ENCODE measurements at regions not wholly inside any gene's neighbourhood (a gene's known extent, or its start where the extent isn't known, plus 50 kb on each side); places are given as distances from the start of the nearest gene placed in this dataset.
"Not testable (repeated sequence)": the region's sequence is repeated elsewhere in the genome, so short reads cannot be mapped to it uniquely, and the experiment has no call there.

GRCh38 chr14:44453433-44454171 is 53.5 kb downstream of the FSCB start:
- H4K91ac ChIP-seq (ENCODE audit: low read depth, low read length): no peak overlapping the region

DNA sequence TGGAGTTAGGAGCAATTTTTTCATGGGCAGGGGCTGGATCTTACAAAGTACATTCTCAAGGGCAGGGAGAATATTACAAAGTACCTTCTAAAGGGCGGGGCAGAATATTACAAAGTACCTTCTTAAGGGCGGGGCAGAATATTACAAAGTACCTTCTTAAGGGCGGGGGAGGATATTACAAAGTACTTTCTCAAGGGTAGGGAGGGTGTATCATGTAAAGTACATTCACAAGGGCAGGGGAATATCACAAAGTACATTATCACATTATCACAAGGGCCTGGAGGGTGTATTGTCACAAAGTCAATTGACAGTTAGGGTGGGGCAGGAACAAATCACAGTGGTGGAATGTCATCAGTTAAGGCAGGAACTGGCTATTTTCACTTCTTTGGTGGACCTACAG is 56.9 kb downstream of the FSCB start:
- not testable (repeated sequence) for H3K14ac ChIP-seq (ENCODE audit: low read length); H3K4me3 ChIP-seq (ENCODE audit: low read depth, low read length); H4K12ac ChIP-seq (ENCODE audit: low read depth, low read length); H4K8ac ChIP-seq (ENCODE audit: low read depth, low read length); H2AK5ac ChIP-seq (ENCODE audit: low read length); H3K23ac ChIP-seq (ENCODE audit: low read length); H3K4ac ChIP-seq (ENCODE audit: low read depth, low read length); H4K91ac ChIP-seq (ENCODE audit: low read depth, low read length); H2AFZ ChIP-seq (ENCODE audit: insufficient read depth, low read length, poor library complexity); H3K4me1 ChIP-seq (ENCODE audit: control insufficient read depth in 1 of 2, insufficient read depth in 2 of 2, low read length in 2 of 2); H3K79me2 ChIP-seq (ENCODE audit: control insufficient read depth, insufficient read depth, low read length, poor library complexity); H3K27me3 ChIP-seq (ENCODE audit: insufficient read depth, low read length); H3K36me3 ChIP-seq (ENCODE audit: control insufficient read depth in 1 of 2, insufficient read depth in 2 of 2, low read length in 2 of 2); H3K27ac ChIP-seq (ENCODE audit: low read depth, low read length); H3K18ac ChIP-seq (ENCODE audit: low read length); H3K9me3 ChIP-seq (ENCODE audit: insufficient read depth, low read depth, low read length); H2BK12ac ChIP-seq (ENCODE audit: low read length); H3K4me2 ChIP-seq (ENCODE audit: low read length); H3K9ac ChIP-seq (ENCODE audit: low read length); H2BK5ac ChIP-seq (ENCODE audit: low read depth, low read length, poor library complexity); H2BK120ac ChIP-seq (ENCODE audit: insufficient read depth, low read length, poor library complexity); H3K79me1 ChIP-seq (ENCODE audit: low read length)
- peak in 1 of 2 donors; percentile 1 for DNase-seq
- no CpG with 5 or more reads among the region's 3 CpGs for WGBS (ENCODE audit: extremely low coverage, insufficient coverage, insufficient read length)

More at GRCh38 chr14:44453433-44454171, 53.5 kb downstream of the FSCB start:
- no peak overlapping the region for H3K4me3 ChIP-seq (ENCODE audit: low read depth, low read length)
- no peak overlapping the region for H2AFZ ChIP-seq (ENCODE audit: insufficient read depth, low read length, poor library complexity)
- H3K23ac ChIP-seq (ENCODE audit: low read length): no peak overlapping the region
- no peaks in the 10 kb centered on the region for H3K27me3 ChIP-seq (ENCODE audit: insufficient read depth, low read length)
- WGBS (ENCODE audit: extremely low coverage, insufficient coverage, insufficient read length): no CpG with 5 or more reads among the region's 6 CpGs
- no peak overlapping the region for H3K14ac ChIP-seq (ENCODE audit: low read length)
- H2BK12ac ChIP-seq (ENCODE audit: low read length): no peak overlapping the region
- H3K4me1 ChIP-seq (ENCODE audit: control insufficient read depth in 1 of 2, insufficient read depth in 2 of 2, low read length in 2 of 2): no peaks in the 10 kb centered on the region
- H2BK5ac ChIP-seq (ENCODE audit: low read depth, low read length, poor library complexity): no peak overlapping the region
- H3K18ac ChIP-seq (ENCODE audit: low read length): no peak overlapping the region
- H4K8ac ChIP-seq (ENCODE audit: low read depth, low read length): no peak overlapping the region
- H3K9me3 ChIP-seq (ENCODE audit: insufficient read depth, low read depth, low read length): peaks cover 4% of the 10 kb centered on the region
- H2AK5ac ChIP-seq (ENCODE audit: low read length): no peak overlapping the region
- H3K9ac ChIP-seq (ENCODE audit: low read length): no peak overlapping the region
- H3K4ac ChIP-seq (ENCODE audit: low read depth, low read length): no peak overlapping the region
- no peaks in the 10 kb centered on the region for H3K79me1 ChIP-seq (ENCODE audit: low read length)
- no peak overlapping the region for H3K4me2 ChIP-seq (ENCODE audit: low read length)
- H2BK120ac ChIP-seq (ENCODE audit: insufficient read depth, low read length, poor library complexity): no peak overlapping the region
- H3K79me2 ChIP-seq (ENCODE audit: control insufficient read depth, insufficient read depth, low read length, poor library complexity): no peaks in the 10 kb centered on the region
- no peak for DNase-seq
- H3K36me3 ChIP-seq (ENCODE audit: control insufficient read depth in 1 of 2, insufficient read depth in 2 of 2, low read length in 2 of 2): no peaks in the 10 kb centered on the region
- no peak overlapping the region for H4K12ac ChIP-seq (ENCODE audit: low read depth, low read length)
- no peak overlapping the region for H3K27ac ChIP-seq (ENCODE audit: low read depth, low read length)

DNA sequence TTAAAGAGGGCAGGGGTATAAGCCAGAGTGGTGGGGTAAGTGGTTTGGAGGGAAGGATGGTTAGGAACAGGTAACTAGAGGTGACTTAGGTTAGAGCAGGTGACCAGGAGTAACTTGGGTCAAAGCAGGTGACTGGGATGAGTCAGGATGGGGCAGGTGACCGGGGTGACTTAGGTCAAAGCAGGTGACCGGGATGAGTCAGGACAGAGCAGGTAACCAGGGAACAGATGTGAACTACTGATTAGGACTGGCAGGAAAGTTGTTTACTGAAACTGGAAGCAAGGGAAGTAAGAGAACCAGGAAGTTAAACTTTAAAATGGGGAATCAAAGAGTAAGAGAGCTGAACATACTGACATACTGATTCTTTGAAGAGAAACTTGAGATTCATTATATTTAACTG is 57.4 kb downstream of the FSCB start:
- no peak overlapping the region for H3K14ac ChIP-seq (ENCODE audit: low read length)

GRCh38 chr14:44448951-44449358 is 58.1 kb downstream of the FSCB start:
- WGBS (ENCODE audit: extremely low coverage, insufficient coverage, insufficient read length): no CpG with 5 or more reads among the region's 5 CpGs
- no peak for DNase-seq
- no peak overlapping the region for H3K4me2 ChIP-seq (ENCODE audit: low read length)
- no peak overlapping the region for H3K4me3 ChIP-seq (ENCODE audit: low read depth, low read length)
- no peak overlapping the region for H4K91ac ChIP-seq (ENCODE audit: low read depth, low read length)
- no peak overlapping the region for H3K23ac ChIP-seq (ENCODE audit: low read length)
- H3K79me1 ChIP-seq (ENCODE audit: low read length): no peaks in the 10 kb centered on the region
- no peak overlapping the region for H2BK12ac ChIP-seq (ENCODE audit: low read length)
- H2BK120ac ChIP-seq (ENCODE audit: insufficient read depth, low read length, poor library complexity): no peak overlapping the region
- H3K4me1 ChIP-seq (ENCODE audit: control insufficient read depth in 1 of 2, insufficient read depth in 2 of 2, low read length in 2 of 2): no peaks in the 10 kb centered on the region
- H2BK5ac ChIP-seq (ENCODE audit: low read depth, low read length, poor library complexity): no peak overlapping the region
- H3K27me3 ChIP-seq (ENCODE audit: insufficient read depth, low read length): no peaks in the 10 kb centered on the region
- no peak overlapping the region for H2AFZ ChIP-seq (ENCODE audit: insufficient read depth, low read length, poor library complexity)
- H2AK5ac ChIP-seq (ENCODE audit: low read length): no peak overlapping the region
- no peak overlapping the region for H3K27ac ChIP-seq (ENCODE audit: low read depth, low read length)
- H3K9me3 ChIP-seq (ENCODE audit: insufficient read depth, low read depth, low read length): no peaks in the 10 kb centered on the region
- no peak overlapping the region for H3K9ac ChIP-seq (ENCODE audit: low read length)
- H3K79me2 ChIP-seq (ENCODE audit: control insufficient read depth, insufficient read depth, low read length, poor library complexity): no peaks in the 10 kb centered on the region
- H3K36me3 ChIP-seq (ENCODE audit: control insufficient read depth in 1 of 2, insufficient read depth in 2 of 2, low read length in 2 of 2): no peaks in the 10 kb centered on the region
- H3K14ac ChIP-seq (ENCODE audit: low read length): no peak overlapping the region
- H4K8ac ChIP-seq (ENCODE audit: low read depth, low read length): no peak overlapping the region
- no peak overlapping the region for H4K12ac ChIP-seq (ENCODE audit: low read depth, low read length)
- no peak overlapping the region for H3K4ac ChIP-seq (ENCODE audit: low read depth, low read length)
- H3K18ac ChIP-seq (ENCODE audit: low read length): no peak overlapping the region

More for the DNA sequence above, 57.4 kb downstream of the FSCB start:
- no peak overlapping the region for H3K23ac ChIP-seq (ENCODE audit: low read length)
- H4K91ac ChIP-seq (ENCODE audit: low read depth, low read length): no peak overlapping the region
- no peak overlapping the region for H4K12ac ChIP-seq (ENCODE audit: low read depth, low read length)
- no peak overlapping the region for H3K27ac ChIP-seq (ENCODE audit: low read depth, low read length)
- no peaks in the 10 kb centered on the region for H3K27me3 ChIP-seq (ENCODE audit: insufficient read depth, low read length)
- H3K79me1 ChIP-seq (ENCODE audit: low read length): no peaks in the 10 kb centered on the region
- no peak overlapping the region for H3K18ac ChIP-seq (ENCODE audit: low read length)
- no CpG with 5 or more reads among the region's 2 CpGs for WGBS (ENCODE audit: extremely low coverage, insufficient coverage, insufficient read length)
- H2BK12ac ChIP-seq (ENCODE audit: low read length): no peak overlapping the region
- peak; percentile 6 to 44 for DNase-seq
- no peak overlapping the region for H2BK120ac ChIP-seq (ENCODE audit: insufficient read depth, low read length, poor library complexity)
- H3K4me3 ChIP-seq (ENCODE audit: low read depth, low read length): no peak overlapping the region
- H2AK5ac ChIP-seq (ENCODE audit: low read length): no peak overlapping the region
- no peaks in the 10 kb centered on the region for H3K36me3 ChIP-seq (ENCODE audit: control insufficient read depth in 1 of 2, insufficient read depth in 2 of 2, low read length in 2 of 2)
- no peaks in the 10 kb centered on the region for H3K9me3 ChIP-seq (ENCODE audit: insufficient read depth, low read depth, low read length)
- H3K4ac ChIP-seq (ENCODE audit: low read depth, low read length): no peak overlapping the region
- H3K79me2 ChIP-seq (ENCODE audit: control insufficient read depth, insufficient read depth, low read length, poor library complexity): no peaks in the 10 kb centered on the region
- H3K4me2 ChIP-seq (ENCODE audit: low read length): no peak overlapping the region
- no peak overlapping the region for H3K9ac ChIP-seq (ENCODE audit: low read length)
- no peak overlapping the region for H4K8ac ChIP-seq (ENCODE audit: low read depth, low read length)
- no peak overlapping the region for H2BK5ac ChIP-seq (ENCODE audit: low read depth, low read length, poor library complexity)
- H2AFZ ChIP-seq (ENCODE audit: insufficient read depth, low read length, poor library complexity): no peak overlapping the region
- H3K4me1 ChIP-seq (ENCODE audit: control insufficient read depth in 1 of 2, insufficient read depth in 2 of 2, low read length in 2 of 2): no peaks in the 10 kb centered on the region
